Upper lobe of left lung (tissue), 6 donors: ENCODE measurements at regions not wholly inside any gene's neighbourhood (a gene's known extent, or its start where the extent isn't known, plus 50 kb on each side); places are given as distances from the start of the nearest gene placed in this dataset.

Experiments
- ATAC-seq, 2 donors: fragments of 200-7000 bp; cut with Tn5 transposase; one replicate each; pipeline ENCODE4 v1.9.1; 2022; ENCODE audit warnings: mild to moderate bottlenecking in 2 of 2, moderate library complexity in 2 of 2; ENCODE audit not compliant: low FRiP score in 2 of 2
- DNase-seq, 2 donors: peaks; one replicate each; pipeline ENCODE4 v3.0.0-alpha.2; 2019 to 2020
- H3K27ac ChIP-seq, 4 donors: fragments of 200-600 bp; sonication (generic); one replicate each; pipeline ENCODE4 v1.5.1; 2016 to 2019
- H3K27me3 ChIP-seq, 4 donors: fragments of 200-600 bp; sonication (generic); one replicate each; pipeline ENCODE4 v1.5.1; 2017 to 2019
- H3K36me3 ChIP-seq, 4 donors: fragments of 200-600 bp; sonication (generic); one replicate each; pipeline ENCODE4 v1.5.1; 2016 to 2019
- H3K4me1 ChIP-seq, 4 donors: fragments of 200-600 bp; sonication (generic); one replicate each; pipeline ENCODE4 v1.5.1; 2018 to 2019
- H3K4me3 ChIP-seq, 4 donors: fragments of 200-600 bp; sonication (generic); one replicate each; pipeline ENCODE4 v1.5.1; 2017 to 2019; ENCODE audit warnings: mild to moderate bottlenecking in 2 of 4, moderate library complexity in 1 of 4
- H3K9me3 ChIP-seq, 4 donors: fragments of 200-600 bp; sonication (generic); one replicate each; pipeline ENCODE4 v1.5.1; 2018 to 2019
- CTCF ChIP-seq, 6 experiments: fragments of 450-650 bp in 4 of 6; fragments of 200-600 bp in 2 of 6; sonication (generic) in 2 of 6; IDR thresholded peaks; one replicate each; pipeline ENCODE4 v1.5.1; 2016 to 2019; ENCODE audit warnings: antibody characterized with exemption in 6 of 6
- EP300 ChIP-seq, 4 donors: sonication (generic); formaldehyde crosslinking; IDR thresholded peaks; one replicate each; pipeline ENCODE4 v1.5.1; 2017; ENCODE audit warnings: antibody characterized with exemption in 4 of 4, control low read depth in 2 of 4
- POLR2A ChIP-seq, 4 donors: fragments of 450-650 bp; IDR thresholded peaks; one replicate each; pipeline ENCODE4 v1.5.1; 2016 to 2017; ENCODE audit warnings: antibody characterized with exemption in 4 of 4, mild to moderate bottlenecking in 2 of 4
- POLR2AphosphoS5 ChIP-seq, 2 donors: sonication (generic); formaldehyde crosslinking; IDR thresholded peaks; one replicate each; pipeline ENCODE4 v1.5.1; 2017; ENCODE audit warnings: antibody characterized with exemption in 2 of 2
- WGBS, 2 donors: methylation state at CpG; one replicate each; pipeline ENCODE4 v1.1.5; 2017 to 2018; 5-methylcytosine and 5-hydroxymethylcytosine counted together
- donor health status: DM: no; HTN: no; CAD: no; lungs with moderate emphysema.
- donor health status: DM: no; HTN: yes; CAD: no; lungs with severe emphysema.

GRCh38 chr3:18680758-18681157 lies 255.6 kb upstream of the SATB1 start:
- Histone ChIP-seq H3K27me3 (no peaks in the 10 kb centered on the region), H3K36me3 (no peaks in the 10 kb centered on the region), H3K27ac (no peak overlapping the region), H3K9me3 (no peaks in the 10 kb centered on the region), H3K4me1 (no peaks in the 10 kb centered on the region), H3K4me3 (no peak overlapping the region)
- WGBS, 2 donors = 61 to 72% methylated on average over 3 of the region's 3 CpGs
- TF ChIP-seq CTCF (IDR thresholded peaks at IDR 0.05) (no peak), POLR2AphosphoS5 (IDR thresholded peaks at IDR 0.05) (no peak), POLR2A (IDR thresholded peaks at IDR 0.05) (no peak), EP300 (IDR thresholded peaks at IDR 0.05) (no peak)
- ATAC-seq (no peak), DNase-seq (no peak)

DNA sequence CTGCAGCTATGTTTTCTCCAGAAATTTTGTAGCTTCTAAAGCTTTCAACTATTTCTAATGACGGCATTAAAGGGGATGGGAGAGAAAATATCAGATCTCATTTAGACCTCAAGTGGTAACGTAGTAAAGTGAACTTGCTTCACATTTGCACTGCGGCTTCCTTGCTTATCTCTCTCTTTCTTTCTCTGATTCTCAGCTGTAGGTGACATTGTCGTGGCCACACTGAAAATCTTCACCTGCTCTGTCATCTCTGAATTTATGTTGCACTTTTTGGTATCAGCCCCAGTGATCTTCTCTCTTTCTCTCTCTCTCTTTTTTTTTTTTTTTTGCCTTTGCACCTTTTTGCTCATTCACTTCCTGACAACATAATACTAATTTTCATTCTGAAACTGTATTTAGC lies 254.1 kb upstream of the SATB1 start:
- TF ChIP-seq CTCF (IDR thresholded peaks at IDR 0.05) (no peak), POLR2AphosphoS5 (IDR thresholded peaks at IDR 0.05) (no peak), POLR2A (IDR thresholded peaks at IDR 0.05) (no peak), EP300 (IDR thresholded peaks at IDR 0.05) (no peak)
- Histone ChIP-seq H3K9me3 (no peaks in the 10 kb centered on the region), H3K36me3 (no peaks in the 10 kb centered on the region), H3K4me3 (no peak overlapping the region), H3K4me1 (no peaks in the 10 kb centered on the region), H3K27ac (no peak overlapping the region), H3K27me3 (no peaks in the 10 kb centered on the region)
- no peak for ATAC-seq
- WGBS, 2 donors = 68 to 88% methylated on average over 4 of the region's 4 CpGs
- DNase-seq = no peak

GRCh38 chr3:18675197-18675596 lies 250.1 kb upstream of the SATB1 start:
- Histone ChIP-seq H3K27me3 (no peaks in the 10 kb centered on the region), H3K4me3 (no peak overlapping the region), H3K27ac (no peak overlapping the region), H3K9me3 (no peaks in the 10 kb centered on the region), H3K36me3 (no peaks in the 10 kb centered on the region), H3K4me1 (no peaks in the 10 kb centered on the region)
- ATAC-seq (no peak), DNase-seq (no peak)
- TF ChIP-seq POLR2A (IDR thresholded peaks at IDR 0.05) = no peak

GRCh38 chr3:18672561-18672960 lies 247.4 kb upstream of the SATB1 start:
- DNase-seq (no peak), ATAC-seq (no peak)
- Histone ChIP-seq H3K9me3 (no peaks in the 10 kb centered on the region), H3K4me3 (no peak overlapping the region), H3K36me3 (no peaks in the 10 kb centered on the region), H3K4me1 (no peaks in the 10 kb centered on the region), H3K27me3 (no peaks in the 10 kb centered on the region), H3K27ac (no peak overlapping the region)
- WGBS, 2 donors = 69 to 74% methylated on average over 3 of the region's 3 CpGs
- TF ChIP-seq POLR2AphosphoS5 (IDR thresholded peaks at IDR 0.05) (no peak), EP300 (IDR thresholded peaks at IDR 0.05) (no peak), POLR2A (IDR thresholded peaks at IDR 0.05) (no peak), CTCF (IDR thresholded peaks at IDR 0.05) (no peak)

- Histone ChIP-seq H3K4me1 (no peaks in the 10 kb centered on the region), H3K36me3 (no peaks in the 10 kb centered on the region), H3K4me3 (no peak overlapping the region), H3K27ac (no peak overlapping the region), H3K9me3 (no peaks in the 10 kb centered on the region), H3K27me3 (no peaks in the 10 kb centered on the region)
- DNase-seq (no peak), ATAC-seq (no peak)
- WGBS, 2 donors = 85 to 87% methylated on average over 4 of the region's 4 CpGs
- TF ChIP-seq POLR2AphosphoS5 (IDR thresholded peaks at IDR 0.05) (no peak), CTCF (IDR thresholded peaks at IDR 0.05) (no peak), POLR2A (IDR thresholded peaks at IDR 0.05) (no peak), EP300 (IDR thresholded peaks at IDR 0.05) (no peak)
Measured at GRCh38 chr3:18670759-18671158, 245.6 kb upstream of the SATB1 start.
